SK-N-DZ (cell line): ENCODE measurements at regions not wholly inside any gene's neighbourhood (a gene's known extent, or its start where the extent isn't known, plus 50 kb on each side); places are given as distances from the start of the nearest gene placed in this dataset.

ENCODE experiments used
- DNase-seq: peaks from one replicate; pipeline ENCODE4 v3.0.0-alpha.2; 2015; ENCODE audit warnings: low spot score

DNA sequence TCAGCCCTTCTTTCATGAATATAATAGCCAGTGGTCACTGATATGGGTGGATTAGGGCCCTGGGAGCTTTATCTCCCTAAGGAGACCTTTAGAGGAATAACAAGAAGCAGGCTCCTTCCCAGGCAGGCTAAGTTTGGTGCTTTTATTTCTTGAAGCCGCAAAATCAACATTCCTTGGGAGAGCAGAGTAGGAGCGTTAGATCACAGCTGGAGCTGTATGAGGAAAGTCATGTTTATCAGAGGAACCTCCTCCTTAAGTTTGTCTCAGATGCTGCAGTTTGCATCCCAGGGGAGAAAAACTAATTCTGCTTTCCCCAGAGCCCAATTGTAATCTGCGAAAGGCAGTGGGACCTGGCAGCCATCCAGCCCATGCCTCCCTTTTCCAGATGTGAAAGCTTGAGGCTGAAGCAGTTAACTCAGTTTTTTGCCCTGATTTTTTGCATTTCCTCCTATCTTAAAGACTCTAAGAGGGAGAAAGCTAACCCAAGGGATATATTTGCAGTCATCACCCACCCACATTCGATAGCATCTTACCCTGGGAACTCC lies 186.0 kb upstream of the FRMPD4 start:
- DNase-seq = no peak

DNA sequence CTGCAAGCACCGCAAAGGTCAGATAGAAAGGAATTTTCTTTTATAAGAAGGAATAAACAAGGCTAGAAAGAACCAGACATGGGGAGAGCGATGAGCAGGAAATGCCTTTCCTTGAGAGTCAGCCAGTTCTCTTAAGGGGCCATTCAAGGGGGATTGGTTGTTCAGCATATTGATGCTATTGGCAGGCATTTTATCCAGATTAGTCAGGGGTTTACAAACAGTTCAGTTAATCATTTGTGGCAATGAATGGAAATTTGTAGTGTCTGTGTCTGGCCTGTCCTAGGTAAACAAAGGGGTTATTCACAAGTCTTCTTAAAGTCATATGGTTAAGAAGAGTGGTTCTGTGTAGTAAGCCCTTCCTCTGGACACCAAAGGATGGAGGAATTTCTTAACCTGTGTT lies 184.7 kb upstream of the FRMPD4 start:
- DNase-seq = no peak

DNA sequence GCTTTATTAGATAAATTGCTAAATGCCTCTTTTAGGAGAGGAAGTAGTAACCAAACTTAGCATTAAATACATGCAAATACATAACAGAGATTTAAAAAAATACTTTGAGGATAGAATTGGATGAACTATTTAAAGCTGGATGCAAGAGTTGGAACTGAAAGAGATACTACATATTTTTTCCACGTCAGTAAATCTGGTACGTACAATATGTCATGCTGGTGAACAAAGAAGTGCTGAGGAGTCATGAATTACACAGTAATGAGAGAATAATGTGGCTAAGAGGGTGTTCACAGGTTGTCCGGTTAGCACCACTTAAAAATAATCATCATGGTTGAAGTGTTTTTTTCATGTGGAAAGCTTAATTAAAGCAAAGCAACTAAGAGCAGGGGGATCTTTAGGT lies 184.1 kb upstream of the FRMPD4 start:
- no peak for DNase-seq

DNA sequence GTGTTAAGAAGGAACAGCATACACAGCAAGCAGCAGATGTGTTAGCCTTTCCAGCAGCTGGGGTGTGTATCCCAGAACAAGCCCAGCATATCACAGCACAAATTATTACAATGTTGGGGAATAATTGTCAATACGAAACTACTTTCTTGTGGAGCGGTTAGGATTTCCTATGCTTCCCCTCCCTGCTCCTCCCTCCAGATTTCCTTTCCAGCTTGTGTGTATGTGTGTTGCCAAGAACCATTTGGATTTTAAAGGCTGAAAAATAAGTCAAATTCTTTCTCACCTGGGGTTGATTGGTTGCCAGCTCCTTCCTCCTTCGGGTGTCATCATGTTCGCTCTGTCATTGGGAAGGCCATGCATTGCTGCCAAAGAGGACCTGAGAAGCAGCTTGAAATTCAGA lies 178.2 kb upstream of the FRMPD4 start:
- DNase-seq = no peak

DNA sequence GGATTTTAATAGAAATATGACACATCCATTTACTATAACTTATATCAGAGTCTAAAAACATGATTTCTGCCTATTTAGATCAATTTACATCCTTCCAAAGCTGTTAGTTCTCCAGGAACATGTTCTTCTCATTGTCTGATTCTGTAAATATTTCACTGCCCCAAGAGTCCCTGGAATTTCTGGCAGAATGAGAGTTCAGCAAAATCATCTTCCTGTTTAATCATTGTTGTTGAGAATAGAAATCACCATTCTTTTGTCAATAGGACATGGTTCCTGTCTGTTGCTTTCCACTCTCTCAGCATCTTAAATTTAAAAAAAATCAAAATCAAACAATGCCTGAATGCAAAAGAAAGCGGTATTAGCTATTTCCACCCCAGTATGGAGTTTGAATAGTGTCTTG lies 172.8 kb upstream of the FRMPD4 start:
- no peak for DNase-seq

DNA sequence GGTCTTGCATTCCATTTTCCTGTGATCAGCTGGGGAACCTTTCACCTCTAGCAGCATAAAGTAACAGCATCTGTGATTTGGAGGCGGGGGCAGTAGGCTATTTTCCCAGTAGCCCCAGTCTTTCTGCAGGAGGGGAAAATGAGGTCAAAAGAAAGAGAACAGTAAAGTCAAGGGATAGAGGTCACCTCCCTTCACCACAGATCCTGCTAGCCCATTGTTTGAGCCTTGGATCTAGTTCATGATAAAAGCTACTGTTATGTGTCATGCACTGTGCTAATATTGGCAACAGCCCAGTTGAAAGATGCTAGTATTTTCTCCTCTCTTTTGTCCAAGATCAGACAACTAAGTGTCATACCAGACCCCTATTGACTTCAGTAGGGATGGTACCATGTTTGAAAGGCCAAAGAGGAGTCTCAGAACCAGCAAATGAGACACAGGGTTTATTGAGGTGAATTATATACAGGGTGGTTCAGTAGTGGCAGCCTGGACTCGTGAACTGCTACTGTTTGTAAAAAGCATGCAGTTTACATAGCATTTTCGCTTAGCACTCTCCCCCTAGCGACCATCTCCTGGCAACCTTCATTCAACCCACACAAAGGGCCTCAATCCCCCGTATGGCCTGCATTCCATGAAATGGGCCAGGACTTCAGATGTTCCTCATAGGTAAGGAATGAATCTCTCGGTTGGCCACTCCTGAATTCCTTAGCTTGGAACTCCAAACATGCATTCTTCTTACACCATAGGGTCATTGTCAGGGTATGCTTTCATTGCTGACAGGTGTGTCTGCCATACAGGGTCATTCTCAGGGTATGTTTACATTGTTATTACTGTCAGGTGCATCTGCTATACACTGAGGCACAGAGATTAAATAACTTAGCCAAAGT lies 170.0 kb upstream of the FRMPD4 start:
- DNase-seq = no peak

DNA sequence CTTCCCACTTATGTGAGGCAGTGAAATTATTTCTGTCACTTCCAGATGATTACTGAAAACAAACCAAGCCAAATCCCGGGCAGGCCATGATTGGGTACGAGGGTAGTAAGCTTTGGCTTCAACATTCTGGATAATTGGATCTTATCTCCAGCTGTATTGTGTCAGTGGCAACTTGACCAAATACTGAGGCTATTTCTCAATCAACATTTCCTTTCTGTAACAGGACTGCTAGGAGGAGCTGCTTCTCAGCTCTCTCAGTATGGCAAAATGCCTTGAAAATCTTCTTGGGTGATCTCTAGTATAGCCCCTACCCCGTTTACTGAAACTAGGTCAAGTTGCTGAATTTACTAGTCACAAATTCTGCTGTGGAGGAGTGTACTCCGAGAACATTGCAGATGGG lies 169.3 kb upstream of the FRMPD4 start:
- DNase-seq = no peak

DNA sequence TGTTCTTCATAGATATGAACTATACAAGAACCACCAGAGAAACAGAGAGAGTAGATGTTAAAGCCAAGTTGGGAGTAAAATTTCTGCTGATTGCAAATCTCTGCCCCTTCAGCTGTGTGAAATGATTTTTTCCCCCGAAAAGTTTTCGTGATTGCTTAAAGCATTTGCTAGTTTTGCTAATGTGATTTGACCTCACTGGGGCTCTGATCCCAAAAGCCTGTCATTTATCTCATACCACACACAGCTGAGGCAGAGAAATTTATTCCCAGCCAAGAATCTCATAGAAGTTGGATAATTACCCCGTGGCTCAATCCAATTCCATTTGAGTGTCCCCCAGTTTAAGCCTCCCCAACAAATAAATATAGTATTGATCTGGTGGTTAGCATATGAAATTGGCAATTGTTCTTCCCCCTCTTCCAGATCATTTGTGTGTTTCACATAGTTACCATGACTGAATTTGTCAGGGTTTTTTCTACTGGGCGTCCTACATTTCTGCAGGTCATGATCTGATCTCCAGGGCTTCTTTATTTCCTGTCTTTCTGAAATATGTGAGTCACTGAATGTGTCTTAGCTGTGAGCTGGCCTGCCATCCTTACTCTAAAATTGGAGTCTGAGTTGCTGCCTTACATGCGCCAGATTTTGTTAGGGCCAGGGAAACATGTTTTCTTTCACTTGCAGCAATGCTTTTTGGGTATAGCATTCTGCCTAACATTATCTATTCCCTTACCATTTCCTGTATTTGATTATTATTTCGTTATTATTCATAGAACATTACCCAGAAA lies 167.5 kb upstream of the FRMPD4 start:
- DNase-seq = no peak

DNA sequence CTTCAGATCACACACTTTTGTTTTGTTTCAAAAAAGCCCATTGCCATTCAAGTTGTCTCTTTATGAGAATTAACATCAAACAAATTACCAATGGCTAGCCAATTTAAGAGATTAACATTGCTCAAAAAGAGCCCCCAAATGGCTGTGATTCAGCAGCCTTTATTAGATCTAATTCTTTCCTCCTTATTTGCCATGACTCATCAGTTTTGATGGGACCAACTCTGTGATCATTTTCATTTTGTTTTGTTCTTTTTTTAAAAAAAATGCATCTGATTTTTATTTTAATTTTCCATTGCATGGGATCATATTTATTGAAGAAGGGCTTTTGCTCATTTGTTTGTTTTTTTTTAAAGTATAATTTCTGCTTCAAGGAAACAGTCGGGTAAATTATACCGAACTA lies 161.6 kb upstream of the FRMPD4 start:
- DNase-seq = no peak

DNA sequence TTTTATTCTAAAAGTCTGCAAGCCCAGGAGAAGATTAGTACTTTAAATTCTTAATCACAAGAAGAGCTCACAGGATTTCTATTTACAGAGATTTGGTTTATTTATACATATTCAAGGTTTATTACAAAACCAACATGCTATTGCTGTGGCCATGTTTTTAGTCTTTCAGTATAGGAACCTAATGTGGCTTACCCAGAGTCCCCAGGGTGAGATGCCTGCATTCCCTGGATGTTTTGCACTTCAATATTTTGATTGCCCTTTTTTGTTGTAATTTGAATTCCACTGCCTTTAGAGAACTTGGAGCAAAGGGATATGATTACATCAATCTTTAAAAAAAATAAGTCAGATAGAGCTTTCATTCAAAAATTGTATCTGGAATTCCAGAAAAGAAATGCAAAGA lies 146.0 kb upstream of the FRMPD4 start:
- DNase-seq = no peak

DNA sequence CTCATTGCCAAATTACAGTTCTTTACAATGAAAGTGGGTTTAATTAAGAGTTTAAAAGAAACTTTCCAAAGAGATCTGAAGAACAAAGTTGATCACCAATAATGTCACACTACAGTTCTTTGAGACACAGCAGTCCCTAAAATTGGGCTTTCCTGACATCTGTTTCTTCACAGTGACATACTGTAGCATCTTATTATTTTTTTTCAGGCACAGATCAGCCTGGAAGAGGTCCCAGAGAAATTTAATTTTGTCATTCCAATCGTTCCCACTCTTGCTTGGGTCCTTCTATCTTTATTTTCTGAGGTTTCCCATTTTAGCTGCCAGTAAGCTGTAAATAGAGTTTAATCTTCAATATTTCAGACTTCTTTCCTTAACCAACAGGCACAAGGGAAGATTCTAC lies 143.1 kb upstream of the FRMPD4 start:
- no peak for DNase-seq

DNA sequence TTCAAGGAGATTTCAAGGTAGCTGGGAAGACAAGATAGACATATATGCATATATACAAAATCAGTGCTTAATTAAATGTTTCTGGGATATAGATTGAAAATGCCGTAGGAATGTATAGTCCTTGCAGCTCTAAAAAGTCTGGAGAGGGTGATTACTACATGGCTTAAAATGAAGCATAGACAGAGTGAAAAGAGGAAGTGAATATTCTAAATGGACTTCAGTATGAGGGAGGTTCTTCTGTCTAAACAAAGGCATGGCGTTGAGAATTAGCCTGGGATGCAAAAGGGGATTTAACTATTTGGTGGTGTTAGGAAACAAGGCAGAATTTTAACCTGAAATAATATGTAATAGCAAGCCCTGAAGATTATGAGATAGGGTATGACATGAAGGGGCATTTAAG lies 141.5 kb upstream of the FRMPD4 start:
- DNase-seq = no peak

DNA sequence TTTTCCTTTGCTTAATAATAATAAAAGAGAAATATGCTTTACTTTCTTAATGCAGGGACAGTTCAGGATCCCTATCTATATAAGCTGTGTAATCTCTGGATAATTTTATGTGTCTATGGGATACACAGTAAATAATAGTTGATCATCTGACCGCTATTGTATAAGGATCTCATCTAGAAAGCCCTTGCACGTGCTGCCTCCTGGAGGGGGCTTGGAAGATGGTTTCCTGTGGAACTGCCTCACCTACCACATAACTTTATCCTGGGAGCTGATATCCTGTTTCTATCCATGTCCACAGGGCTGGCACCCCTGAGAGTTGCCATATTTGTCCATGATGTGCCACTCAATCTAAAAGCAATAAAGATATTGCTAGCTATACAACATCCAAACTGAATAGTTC lies 139.3 kb upstream of the FRMPD4 start:
- DNase-seq = no peak

DNA sequence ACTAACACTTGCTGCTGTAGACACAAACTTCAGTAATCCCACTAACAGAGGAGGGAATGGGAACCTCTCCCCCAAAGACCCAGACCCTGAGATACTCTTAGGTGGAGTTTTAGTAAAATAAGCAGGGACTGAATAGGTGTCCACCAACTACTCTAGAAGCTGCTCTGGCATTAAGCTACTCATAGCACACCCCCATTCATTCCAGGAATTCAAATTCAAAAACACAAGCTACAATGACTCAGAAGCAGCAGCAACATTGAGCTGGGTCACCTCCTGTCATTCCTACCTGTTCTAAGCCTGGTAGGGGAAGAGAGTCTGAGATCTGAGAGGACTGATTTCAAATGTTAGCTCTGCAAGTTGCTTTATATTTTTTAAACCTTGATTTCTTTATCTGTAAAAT lies 135.4 kb upstream of the FRMPD4 start:
- no peak for DNase-seq

DNA sequence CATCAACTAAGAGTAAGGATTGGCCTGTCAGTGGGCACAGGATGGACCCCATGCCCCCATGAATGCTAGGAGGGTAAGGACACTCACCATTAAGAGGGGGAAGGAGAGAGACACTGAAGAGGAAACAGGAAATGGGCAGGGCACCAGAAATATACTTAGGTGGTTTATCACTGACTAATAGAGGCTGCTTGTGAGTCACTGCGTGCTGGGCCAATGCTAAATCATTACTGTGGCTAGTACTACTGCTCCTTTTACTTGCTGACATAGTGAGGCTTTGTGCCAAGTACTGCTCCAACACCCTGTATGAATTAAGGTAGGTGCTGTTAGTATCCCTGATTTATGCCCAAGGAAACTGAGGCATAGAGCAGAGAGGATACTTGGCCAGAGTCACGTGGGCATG lies 130.4 kb upstream of the FRMPD4 start:
- DNase-seq = no peak

DNA sequence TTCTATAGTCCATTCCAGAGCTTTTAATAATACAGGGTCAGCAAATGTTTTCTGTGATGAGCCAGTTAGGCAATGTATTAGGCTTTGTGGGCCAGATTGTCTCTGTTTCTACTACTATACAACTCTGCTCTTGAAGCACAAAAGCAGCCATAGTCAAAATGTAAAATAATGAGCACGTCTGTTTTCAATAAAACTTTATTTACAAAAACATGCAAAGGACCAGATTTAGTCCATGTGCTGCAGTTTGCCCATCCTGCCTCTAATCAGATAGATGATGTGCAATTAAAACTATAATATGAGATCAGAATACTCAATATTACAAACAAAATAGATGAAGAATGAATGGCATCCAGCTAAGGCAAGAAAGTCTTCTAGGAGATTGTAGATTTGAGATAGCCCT lies 127.8 kb upstream of the FRMPD4 start:
- DNase-seq = no peak

DNA sequence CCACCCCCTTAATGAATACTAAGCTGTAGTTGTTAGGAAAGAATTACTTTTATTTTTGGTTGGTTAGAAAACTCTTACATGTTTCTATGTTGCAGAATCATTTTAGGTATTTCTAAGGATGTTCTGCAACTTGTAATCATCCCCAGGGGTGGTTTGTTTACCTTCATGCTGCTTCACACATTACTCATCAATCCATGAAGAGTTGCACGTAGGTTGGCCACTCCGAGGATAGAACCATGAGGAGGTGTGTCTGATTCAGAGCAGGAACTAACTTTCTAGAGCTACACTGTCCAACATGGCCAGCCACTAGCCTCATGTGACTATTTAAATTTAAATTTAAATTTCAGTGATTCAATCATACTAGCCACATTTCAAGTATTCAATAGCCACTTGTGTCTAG lies 127.2 kb upstream of the FRMPD4 start:
- DNase-seq = no peak

DNA sequence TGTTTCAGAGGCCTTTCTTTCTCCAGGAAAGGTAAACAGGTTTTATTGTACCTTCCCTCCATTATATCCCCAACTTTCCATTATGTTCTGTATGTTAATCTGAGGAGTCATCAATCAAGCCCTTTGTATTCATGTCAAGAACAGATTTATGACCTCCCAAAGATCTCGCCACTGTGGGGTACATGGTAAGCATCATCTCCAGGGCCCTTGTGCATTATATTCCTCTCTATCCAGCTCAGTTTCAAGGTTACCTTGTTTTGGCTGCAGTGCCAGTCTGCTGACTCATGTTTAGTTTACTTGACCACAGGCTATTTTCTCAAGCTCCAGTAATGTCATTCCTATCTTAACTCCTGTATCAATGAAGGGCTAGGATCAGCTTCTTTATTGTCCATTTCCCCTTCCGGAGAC lies 125.1 kb upstream of the FRMPD4 start:
- DNase-seq = no peak

DNA sequence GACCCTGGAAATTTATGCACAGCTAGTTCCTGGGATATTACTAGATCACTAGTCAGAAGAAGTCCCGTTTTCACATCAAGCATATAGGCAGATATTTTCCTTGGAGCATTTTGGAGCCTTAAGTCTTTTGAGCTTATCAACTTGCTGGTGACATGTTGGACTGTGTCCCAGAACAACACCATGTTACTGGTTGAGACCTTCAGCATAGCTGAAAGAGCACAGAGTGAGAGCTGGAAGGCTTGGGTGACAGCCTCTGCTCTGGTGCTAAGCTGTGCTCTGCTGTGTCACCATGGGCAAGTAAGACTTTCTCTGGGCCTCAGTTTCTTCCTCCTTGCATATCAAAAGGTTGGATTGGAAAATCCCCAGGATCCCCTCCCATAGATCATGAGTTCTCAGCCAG lies 116.6 kb upstream of the FRMPD4 start:
- DNase-seq = no peak

DNA sequence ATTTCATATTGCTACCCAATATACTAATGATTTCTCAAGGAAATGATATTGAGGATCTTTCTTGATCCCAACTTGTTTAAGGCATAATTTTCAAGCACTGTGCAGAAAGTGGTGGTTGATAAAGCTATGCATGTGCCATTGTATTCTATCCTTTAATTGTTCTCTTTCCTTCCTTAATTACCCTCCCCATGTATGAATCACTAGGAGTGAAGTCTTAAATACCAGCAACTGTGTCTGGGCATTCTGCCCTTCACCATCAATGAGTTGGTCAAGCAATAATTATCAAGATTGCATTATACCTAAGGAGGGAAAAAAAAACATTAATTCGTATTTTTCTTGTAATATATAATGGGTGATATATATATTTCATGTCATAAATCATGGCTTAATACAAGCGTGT lies 111.8 kb upstream of the FRMPD4 start:
- no peak for DNase-seq

DNA sequence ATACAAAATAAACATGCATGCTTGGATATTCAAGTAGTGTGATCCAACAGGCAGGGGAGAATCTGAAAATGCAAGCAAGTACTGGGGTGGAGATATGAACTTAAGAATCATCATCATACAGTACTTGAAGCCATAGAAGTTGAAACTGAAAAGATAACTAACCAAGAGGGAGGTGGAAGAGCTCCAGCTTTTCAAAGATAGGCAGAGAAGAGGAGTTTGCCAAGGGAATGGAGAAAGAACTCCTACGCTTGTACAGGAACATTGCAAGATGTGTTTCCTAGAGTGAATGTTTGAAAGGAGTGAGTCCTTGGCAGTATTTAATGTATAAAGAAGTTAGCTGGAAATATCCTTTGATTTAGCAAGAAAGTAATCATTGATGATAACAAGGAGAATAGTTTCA lies 106.2 kb upstream of the FRMPD4 start:
- no peak for DNase-seq

DNA sequence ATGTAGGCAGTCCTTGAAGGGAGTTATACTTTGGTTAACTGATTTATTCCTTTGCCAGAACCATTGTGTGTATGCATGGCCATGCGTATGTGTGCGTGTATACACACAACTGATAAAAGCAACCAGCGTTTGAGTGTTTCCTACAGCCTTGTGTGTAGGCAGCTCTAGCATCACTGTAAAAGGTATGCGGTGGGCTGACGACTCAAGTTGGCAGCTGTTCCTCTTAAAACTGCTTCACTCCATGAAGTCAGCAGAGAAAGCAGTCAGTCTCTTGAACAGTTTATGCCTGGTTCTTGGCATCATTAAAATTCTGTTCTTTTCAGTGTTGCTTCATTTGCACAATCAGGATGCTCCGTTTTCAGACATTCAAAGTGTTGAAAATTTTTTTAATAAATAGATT lies 103.5 kb upstream of the FRMPD4 start:
- DNase-seq = no peak

DNA sequence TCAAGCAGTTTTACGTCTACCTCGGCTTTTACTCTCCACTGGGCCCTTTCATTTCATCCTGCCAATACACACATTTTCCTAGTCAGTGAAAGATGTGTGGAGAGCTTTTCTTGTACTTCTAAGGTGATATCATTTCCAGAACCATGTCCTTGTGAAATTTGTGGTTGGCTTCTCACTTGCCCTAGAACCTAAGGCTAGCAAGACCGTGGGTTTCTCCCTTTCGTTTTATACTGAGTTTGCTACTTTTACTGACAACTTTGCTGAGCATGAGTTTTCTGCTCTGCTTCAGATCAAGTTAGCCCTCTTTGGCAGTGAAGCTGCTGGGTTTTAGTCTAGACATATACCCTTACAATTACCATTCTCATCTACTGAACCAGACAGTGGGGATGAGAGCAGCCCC lies 95.7 kb upstream of the FRMPD4 start:
- DNase-seq = no peak
